HEK293T (cell line): ENCODE measurements at regions not wholly inside any gene's neighbourhood (a gene's known extent, or its start where the extent isn't known, plus 50 kb on each side); places are given as distances from the start of the nearest gene placed in this dataset.

Source experiments
- CTCF ChIA-PET: fragments of 350-600 bp; formaldehyde crosslinking; extraction: SDS; loops from one replicate; lab custom pipeline; 2021; ENCODE audit warnings: antibody characterized with exemption, inconsistent platforms; lab: Yijun Ruan, JAX
- POLR2A ChIA-PET: fragments of 350-600 bp; formaldehyde crosslinking; extraction: SDS; loops from one replicate; lab custom pipeline; 2020; ENCODE audit warnings: antibody characterized with exemption, inconsistent platforms; lab: Yijun Ruan, JAX
- DNase-seq: peaks from one replicate; pipeline ENCODE4 v3.0.0; 2012; ENCODE audit warnings: mixed read lengths; ENCODE audit errors: extremely low spot score
- ARNT ChIP-seq: fragments of 450-650 bp; IDR thresholded peaks from 2 replicates; pipeline ENCODE4 v1.6.1; 2017; ENCODE audit warnings: mild to moderate bottlenecking
- BHLHE40 ChIP-seq: fragments of 450-650 bp; IDR thresholded peaks from 2 replicates; pipeline ENCODE4 v1.6.1; 2016; ENCODE audit warnings: mild to moderate bottlenecking, moderate library complexity, borderline replicate concordance
- CTBP1 ChIP-seq: fragments of 450-650 bp; IDR thresholded peaks from 2 replicates; pipeline ENCODE4 v1.6.1; 2016; ENCODE audit warnings: borderline replicate concordance
- ELF4 ChIP-seq: fragments of 450-650 bp; IDR thresholded peaks from 2 replicates; pipeline ENCODE4 v1.6.1; 2017; ENCODE audit warnings: antibody characterized with exemption
- FOXA1 ChIP-seq: fragments of 450-650 bp; IDR thresholded peaks from 2 replicates; pipeline ENCODE4 v1.6.1; 2016; ENCODE audit warnings: mild to moderate bottlenecking
- FOXK2 ChIP-seq: fragments of 450-650 bp; IDR thresholded peaks from 2 replicates; pipeline ENCODE4 v1.6.1; 2016; ENCODE audit warnings: mild to moderate bottlenecking
- FOXM1 ChIP-seq: fragments of 450-650 bp; IDR thresholded peaks from 2 replicates; pipeline ENCODE4 v1.6.1; 2017; ENCODE audit warnings: mild to moderate bottlenecking, borderline replicate concordance
- HDGF ChIP-seq: fragments of 450-650 bp; IDR thresholded peaks from 2 replicates; pipeline ENCODE4 v1.6.1; 2017; ENCODE audit warnings: antibody characterized with exemption, borderline replicate concordance
- L3MBTL2 ChIP-seq: fragments of 450-650 bp; conservative IDR thresholded peaks from 2 replicates; pipeline ENCODE4 v1.6.1; 2016; ENCODE audit warnings: mild to moderate bottlenecking
- LEF1 ChIP-seq: fragments of 450-650 bp; IDR thresholded peaks from 2 replicates; pipeline ENCODE4 v1.6.1; 2017; ENCODE audit warnings: mild to moderate bottlenecking, borderline replicate concordance
- NFRKB ChIP-seq: fragments of 450-650 bp; IDR thresholded peaks from 2 replicates; pipeline ENCODE4 v1.6.1; 2016; ENCODE audit warnings: mild to moderate bottlenecking, moderate library complexity
- SP1 ChIP-seq: fragments of 450-650 bp; IDR thresholded peaks from 2 replicates; pipeline ENCODE4 v1.6.1; 2017
- SUZ12 ChIP-seq: fragments of 450-650 bp; IDR thresholded peaks from 2 replicates; pipeline ENCODE4 v1.6.1; 2016; ENCODE audit warnings: mild to moderate bottlenecking
- TARDBP ChIP-seq: fragments of 450-650 bp; IDR thresholded peaks from 2 replicates; pipeline ENCODE4 v1.6.1; 2016
- ZNF384 ChIP-seq: fragments of 450-650 bp; IDR thresholded peaks from 2 replicates; pipeline ENCODE4 v1.6.1; 2016
- TF ChIP-seq, protein P1 (sequence below): fragments of 450-650 bp; IDR thresholded peaks from 2 replicates; pipeline ENCODE4 v1.6.1; 2016

DNA sequence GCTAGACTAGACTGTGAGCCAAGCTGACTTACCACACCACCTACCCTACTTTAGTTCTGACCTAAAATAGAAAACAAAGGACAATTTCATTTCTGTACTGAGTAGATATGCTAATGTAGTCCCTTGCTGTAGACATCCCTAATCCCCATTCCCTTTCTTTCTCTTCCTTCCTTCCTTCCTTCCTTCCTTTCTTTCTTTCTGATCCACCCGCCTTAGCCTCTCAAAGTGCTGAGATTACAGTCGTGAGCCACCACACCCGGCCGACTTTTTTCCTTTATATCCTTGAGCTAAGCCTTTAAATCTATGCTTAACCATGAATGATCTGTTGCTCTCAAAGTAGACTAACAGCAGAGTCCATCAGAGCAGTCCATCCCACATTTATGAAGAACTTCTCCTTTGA lies 465.0 kb downstream of the SLITRK6 start:
- POLR2A ChIA-PET: no interaction called here
- TF ChIP-seq SUZ12 (no peak), SP1 (no peak), ELF4 (no peak), FOXK2 (no peak), ARNT (no peak), NFRKB (no peak)
- TF ChIP-seq, protein P1, sequence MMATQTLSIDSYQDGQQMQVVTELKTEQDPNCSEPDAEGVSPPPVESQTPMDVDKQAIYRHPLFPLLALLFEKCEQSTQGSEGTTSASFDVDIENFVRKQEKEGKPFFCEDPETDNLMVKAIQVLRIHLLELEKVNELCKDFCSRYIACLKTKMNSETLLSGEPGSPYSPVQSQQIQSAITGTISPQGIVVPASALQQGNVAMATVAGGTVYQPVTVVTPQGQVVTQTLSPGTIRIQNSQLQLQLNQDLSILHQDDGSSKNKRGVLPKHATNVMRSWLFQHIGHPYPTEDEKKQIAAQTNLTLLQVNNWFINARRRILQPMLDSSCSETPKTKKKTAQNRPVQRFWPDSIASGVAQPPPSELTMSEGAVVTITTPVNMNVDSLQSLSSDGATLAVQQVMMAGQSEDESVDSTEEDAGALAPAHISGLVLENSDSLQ: no peak
- CTCF ChIA-PET: no interaction called here
- DNase-seq: no peak

DNA sequence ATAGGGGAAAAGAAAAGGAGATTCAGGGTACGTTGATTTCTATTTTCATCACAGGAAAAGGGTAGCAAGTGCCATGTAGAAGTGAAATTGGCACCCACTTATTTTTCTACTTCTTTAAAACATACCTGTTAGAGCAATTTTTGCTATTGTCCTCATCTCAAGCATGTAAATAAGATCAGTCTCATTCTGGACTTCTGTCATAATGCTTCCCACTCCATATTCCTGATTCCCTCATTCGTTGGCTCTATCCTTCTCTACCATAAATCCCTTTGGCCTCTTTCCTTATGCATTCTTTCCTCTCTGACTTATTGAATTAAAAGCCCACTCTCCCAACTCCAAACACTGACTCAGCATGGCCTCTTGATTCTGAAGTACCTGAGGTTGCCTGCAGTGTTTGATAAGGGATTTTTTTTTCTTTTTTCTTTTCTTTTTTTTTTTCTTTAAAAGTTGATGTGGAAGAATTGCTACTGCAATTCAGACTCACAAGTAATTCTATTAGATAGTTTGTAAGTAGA lies 465.7 kb downstream of the SLITRK6 start:
- ChIA-PET POLR2A (no interaction called here), CTCF (no interaction called here)
- no peak for DNase-seq
- TF ChIP-seq FOXM1 (no peak), FOXA1 (no peak), SP1 (no peak)

DNA sequence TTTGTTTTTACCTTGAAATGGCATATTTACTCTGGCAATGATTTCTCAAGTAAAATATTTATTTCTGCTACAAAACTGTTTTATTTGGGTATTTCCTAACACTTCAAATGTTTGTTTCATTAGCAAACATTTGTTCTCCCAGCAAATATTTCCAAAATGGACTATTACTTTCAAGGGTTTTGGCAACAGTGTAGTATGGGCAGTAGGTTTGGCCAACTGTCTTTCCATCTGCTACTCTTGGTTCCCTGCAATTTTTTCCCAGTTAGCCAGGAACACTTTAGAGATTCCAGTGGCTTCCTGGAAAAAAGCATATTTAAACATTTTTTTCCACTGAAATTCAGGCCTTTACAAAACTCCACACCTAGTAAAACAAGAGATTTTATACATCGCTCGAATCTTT lies 466.6 kb downstream of the SLITRK6 start:
- POLR2A ChIA-PET: no interaction called here
- no peak for TF ChIP-seq FOXA1
- TF ChIP-seq ZNF384: no peak
- no peak for TF ChIP-seq HDGF
- no peak for TF ChIP-seq CTBP1
- no peak for TF ChIP-seq FOXK2
- no peak for DNase-seq
- CTCF ChIA-PET: no interaction called here

DNA sequence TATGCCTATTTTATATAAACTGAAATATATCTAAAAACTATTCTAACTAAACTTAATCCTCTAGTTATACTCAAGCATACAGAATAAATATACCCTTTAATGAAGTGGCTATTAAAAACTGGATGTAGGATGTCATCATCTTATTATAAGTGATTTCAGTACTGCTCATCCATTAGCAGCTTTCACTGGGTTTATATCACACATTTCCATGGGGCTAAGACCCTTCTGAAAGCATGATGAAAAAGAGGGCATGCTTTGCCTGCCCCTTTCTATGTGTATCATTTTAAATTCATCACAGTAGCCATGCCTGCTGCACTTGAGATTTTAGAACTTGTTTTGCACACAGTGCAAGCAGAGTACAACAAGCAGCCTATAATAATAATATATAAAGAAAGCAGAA lies 477.5 kb downstream of the SLITRK6 start:
- POLR2A ChIA-PET: no interaction called here
- no peak for DNase-seq
- TF ChIP-seq CTBP1 (no peak), ELF4 (no peak), NFRKB (no peak), FOXM1 (no peak), HDGF (no peak), SP1 (no peak), FOXK2 (no peak), FOXA1 (no peak), TARDBP (no peak), LEF1 (no peak), ZNF384 (no peak)
- TF ChIP-seq, protein P1: no peak
- CTCF ChIA-PET: no interaction called here

DNA sequence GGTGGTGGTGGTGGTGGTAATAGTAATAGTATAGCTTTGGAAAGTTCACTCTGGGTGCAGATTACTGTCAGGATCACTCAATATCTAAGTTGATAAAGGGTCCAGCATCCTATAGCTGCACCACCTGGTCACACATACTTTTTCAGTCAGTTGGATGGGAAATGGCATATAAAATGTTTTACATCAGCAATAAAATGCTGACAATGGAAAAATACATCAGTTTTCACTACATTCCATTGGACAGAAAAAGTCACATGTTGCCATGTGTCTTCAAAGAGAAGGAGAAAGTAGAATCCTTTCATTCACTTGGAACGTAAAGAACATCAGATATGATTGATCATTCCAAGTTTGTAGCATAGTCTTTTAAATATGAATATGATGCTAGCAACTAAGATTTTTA lies 481.4 kb downstream of the SLITRK6 start:
- no peak for DNase-seq
- ChIA-PET POLR2A (no interaction called here), CTCF (no interaction called here)
- TF ChIP-seq CTBP1 (no peak), BHLHE40 (no peak), ZNF384 (no peak), LEF1 (no peak), FOXA1 (no peak), ELF4 (no peak), TARDBP (no peak), L3MBTL2 (no peak), SP1 (no peak), ARNT (no peak), SUZ12 (no peak)

DNA sequence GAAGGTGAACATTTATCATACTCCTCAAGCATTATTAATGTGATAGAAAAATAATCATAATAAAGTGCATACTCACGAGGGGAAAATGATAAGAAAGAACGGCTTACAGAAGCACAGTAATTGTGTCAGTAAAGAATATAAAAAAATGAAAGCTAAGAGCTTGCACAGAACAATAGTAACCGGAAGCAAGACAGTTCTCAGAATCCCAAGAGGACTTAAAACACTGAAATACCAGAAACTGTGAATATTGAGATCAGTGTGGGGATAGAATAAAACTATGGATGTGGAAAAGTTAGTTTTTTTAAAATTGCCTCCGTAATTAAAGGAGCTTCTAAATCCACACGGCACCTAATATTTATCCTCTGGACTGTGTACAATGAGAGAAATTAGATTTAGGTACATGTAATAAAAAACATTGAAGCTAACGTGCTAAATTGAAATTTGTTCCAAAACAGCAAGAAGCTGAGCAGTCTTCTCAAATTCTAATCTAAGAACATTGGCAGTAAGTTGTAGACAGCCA lies 482.7 kb downstream of the SLITRK6 start:
- ChIA-PET POLR2A (no interaction called here), CTCF (interaction anchor here (0.7 kb wide), 1 partner anchor 558 kb away, joined by 3 read pairs; no protein-coding TSS in a partner anchor)
- no peak for DNase-seq
- TF ChIP-seq FOXM1 (no peak), BHLHE40 (no peak), FOXA1 (no peak), ZNF384 (no peak), SP1 (no peak), HDGF (no peak), SUZ12 (no peak), ARNT (no peak), NFRKB (no peak), ELF4 (no peak), L3MBTL2 (no peak), FOXK2 (no peak), LEF1 (no peak), TARDBP (no peak), CTBP1 (no peak)
- TF ChIP-seq, protein P1: no peak

DNA sequence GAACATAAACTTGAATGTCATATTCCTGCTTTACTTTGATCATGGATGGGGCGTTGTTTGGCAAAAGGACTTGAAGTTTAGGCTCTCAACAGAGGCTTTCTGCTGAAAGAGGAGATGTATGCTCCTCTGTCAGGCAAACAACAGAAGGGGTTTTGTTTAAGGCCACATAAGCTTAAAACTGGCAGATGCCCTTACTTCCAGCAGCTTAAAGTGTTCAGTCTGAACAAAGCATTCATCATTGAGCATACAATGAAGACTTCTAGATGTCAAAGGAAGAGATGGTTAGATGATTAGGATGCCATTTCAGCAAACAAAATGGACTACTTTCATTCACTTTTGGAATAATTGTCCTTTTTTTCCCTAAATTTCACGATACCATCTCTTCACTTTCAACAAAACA lies 484.5 kb downstream of the SLITRK6 start:
- TF ChIP-seq BHLHE40 (no peak), SP1 (no peak), FOXM1 (no peak), L3MBTL2 (no peak), FOXA1 (no peak), TARDBP (no peak), SUZ12 (no peak), ZNF384 (no peak)
- CTCF ChIA-PET: no interaction called here
- POLR2A ChIA-PET: no interaction called here
- DNase-seq: no peak
